Right cardiac atrium (tissue), 5 donors: ENCODE measurements at regions not wholly inside any gene's neighbourhood (a gene's known extent, or its start where the extent isn't known, plus 50 kb on each side); places are given as distances from the start of the nearest gene placed in this dataset.
"Not testable (repeated sequence)": the region's sequence is repeated elsewhere in the genome, so short reads cannot be mapped to it uniquely, and the experiment has no call there.

Experiments
- ATAC-seq, 2 donors: fragments of 200-7000 bp; cut with Tn5 transposase; one replicate each; pipeline versions ENCODE4 v1.8.0 to v1.9.1; 2020; ENCODE audit warnings: moderate library complexity in 2 of 2, mild to moderate bottlenecking in 1 of 2
- DNase-seq, 3 donors: peaks; one replicate each; pipeline ENCODE4 v3.0.0-alpha.2; 2020
- H3K27ac ChIP-seq: one replicate; pipeline ENCODE4 v1.5.1; 2013; ENCODE audit warnings: mild to moderate bottlenecking, low read length, control low read depth, moderate library complexity
- H3K27me3 ChIP-seq: one replicate; pipeline ENCODE4 v1.6.1; 2013; ENCODE audit not compliant: control insufficient read depth, insufficient read depth
- H3K4me1 ChIP-seq: one replicate; pipeline ENCODE4 v1.6.1; 2013; ENCODE audit warnings: low read length; ENCODE audit not compliant: control insufficient read depth, insufficient read depth
- H3K4me3 ChIP-seq: one replicate; pipeline ENCODE4 v1.5.1; 2013; ENCODE audit warnings: low read length, control low read depth
- H3K9me3 ChIP-seq: one replicate; pipeline ENCODE4 v1.6.1; 2013; ENCODE audit warnings: low read length; ENCODE audit not compliant: control insufficient read depth
- WGBS: extraction: QIAGEN DNeasy Blood & Tissue Kit; methylation state at CpG from one replicate; pipeline ENCODE4 v1.1.7; 2013; 5-methylcytosine and 5-hydroxymethylcytosine counted together
- intact Hi-C, 4 donors: fragments of 100-400 bp; cut with DNase I; formaldehyde crosslinking; loops; one replicate each; pipeline versions ENCODE4 v1.11.0 to v1.14.0; 2022 to 2023
- donor health status: healthy with polysubstance abuse.
- donor health status: DM: no; HTN: yes; CAD: no.
- donor health status: DM: no; HTN: no; CAD: no.
- donor health status: DM: no; HTN: yes; CAD: no; lungs with severe emphysema.
- donor health status: DM: yes; HTN: yes; CAD: no.

GRCh38 chr10:58066979-58067378, 200.7 kb downstream of the IPMK start:
- ATAC-seq (no peak), DNase-seq (no peak)
- H3K27ac ChIP-seq: no peak overlapping the region
- no peak overlapping the region for H3K4me3 ChIP-seq
- intact Hi-C loops: loop anchor here in 2 of 4 donors (5.0 to 10.0 kb wide), 5 partner anchors 352 to 730 kb away; no protein-coding TSS in a partner anchor
- no peaks in the 10 kb centered on the region for H3K9me3 ChIP-seq
- no peaks in the 10 kb centered on the region for H3K27me3 ChIP-seq
- no peaks in the 10 kb centered on the region for H3K4me1 ChIP-seq
- 62% methylated on average over 4 of the region's 4 CpGs for WGBS

DNA sequence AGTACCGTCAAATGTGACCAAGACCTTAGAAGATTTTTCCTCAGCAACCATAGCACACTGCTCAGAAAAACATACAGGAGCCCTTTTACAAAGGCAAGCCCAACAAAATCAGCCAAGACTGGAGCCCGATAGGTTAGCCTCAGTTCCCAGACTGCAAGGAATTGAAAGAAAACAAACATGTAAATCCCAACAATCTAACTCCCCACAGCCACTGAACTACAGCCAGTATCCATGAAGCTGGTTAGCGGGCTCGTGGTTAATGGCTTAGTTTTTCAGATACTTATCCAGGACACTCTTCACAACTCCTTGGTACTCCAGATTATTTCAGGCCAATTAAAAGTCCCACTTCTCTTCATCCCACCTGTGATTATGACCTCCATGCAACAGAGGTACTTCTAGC, 201.6 kb downstream of the IPMK start:
- no peaks in the 10 kb centered on the region for H3K9me3 ChIP-seq
- no peaks in the 10 kb centered on the region for H3K27me3 ChIP-seq
- H3K4me1 ChIP-seq: no peaks in the 10 kb centered on the region
- intact Hi-C loops: loop anchor here in 2 of 4 donors (5.0 to 10.0 kb wide), 5 partner anchors 351 to 729 kb away; no protein-coding TSS in a partner anchor
- DNase-seq (no peak), ATAC-seq (no peak)
- no peak overlapping the region for H3K4me3 ChIP-seq
- WGBS: 70% methylated on average over 4 of the region's 4 CpGs
- H3K27ac ChIP-seq: no peak overlapping the region

DNA sequence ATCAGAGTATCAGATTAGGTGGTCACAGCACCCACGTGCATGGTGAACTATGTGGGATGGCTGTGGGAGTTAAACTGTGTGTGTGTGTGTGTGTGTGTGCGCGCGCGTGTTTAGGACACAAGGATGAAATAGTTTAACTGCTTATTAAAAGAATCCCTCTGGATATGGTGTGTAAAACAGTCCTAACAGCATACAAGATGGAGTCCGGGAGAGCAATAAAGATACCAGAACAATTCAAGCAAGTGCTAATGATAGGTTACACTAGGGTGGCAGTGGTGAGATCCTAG, 202.2 kb downstream of the IPMK start:
- H3K4me3 ChIP-seq: no peak overlapping the region
- 57% methylated on average over 6 of the region's 6 CpGs for WGBS
- intact Hi-C loops: loop anchor here in 2 of 4 donors (5.0 to 10.0 kb wide), 5 partner anchors 351 to 728 kb away; no protein-coding TSS in a partner anchor

DNA sequence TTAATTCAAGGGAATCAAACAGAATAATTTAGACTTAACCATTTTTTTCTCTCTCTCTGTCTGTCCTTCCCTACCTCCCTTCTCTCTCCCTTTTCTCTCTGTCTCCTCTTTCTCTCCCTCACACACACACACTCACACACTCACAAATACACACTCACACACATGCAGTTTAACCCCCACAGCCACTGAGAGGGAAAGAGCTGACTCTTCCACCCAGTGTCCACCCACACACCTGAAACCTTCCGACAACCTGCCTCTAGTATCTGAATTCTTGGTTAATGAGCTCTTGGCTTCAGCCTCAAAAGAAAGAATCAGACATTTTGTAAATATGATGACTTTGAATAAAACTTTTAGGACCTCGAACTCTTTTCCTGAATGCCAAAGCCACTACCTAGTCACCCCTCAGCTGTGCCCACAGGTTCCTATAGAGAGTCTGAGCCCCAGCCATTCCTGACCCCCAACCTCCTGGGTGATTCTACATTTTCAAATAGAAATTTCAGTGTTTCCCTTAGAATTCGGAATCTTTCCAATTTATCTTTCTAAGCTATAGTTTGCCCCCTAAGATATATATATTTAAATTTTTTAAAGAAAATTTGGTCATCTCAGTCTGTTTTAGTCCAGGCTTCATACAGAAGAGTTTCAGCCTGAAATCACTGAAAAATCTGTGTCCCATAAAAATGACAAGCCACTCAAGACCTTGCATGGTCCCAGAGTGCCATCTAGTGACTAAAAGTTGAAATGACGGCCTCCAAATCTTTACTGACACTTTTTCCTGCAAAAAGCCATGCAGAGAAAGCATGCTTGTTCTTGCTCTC, 202.8 kb downstream of the IPMK start:
- intact Hi-C loops: loop anchor here in 3 of 4 donors (5.0 to 10.0 kb wide), 5 partner anchors 350 to 728 kb away; no protein-coding TSS in a partner anchor
- ATAC-seq (no peak), DNase-seq (no peak)
- Histone ChIP-seq H3K4me1 (no peaks in the 10 kb centered on the region), H3K4me3 (no peak overlapping the region), H3K9me3 (no peaks in the 10 kb centered on the region), H3K27me3 (no peaks in the 10 kb centered on the region), H3K27ac (no peak overlapping the region)
- 52% methylated on average over 4 of the region's 4 CpGs for WGBS

More for the DNA sequence above, 202.2 kb downstream of the IPMK start:
- Histone ChIP-seq H3K4me1 (no peaks in the 10 kb centered on the region), H3K27me3 (no peaks in the 10 kb centered on the region), H3K27ac (no peak overlapping the region), H3K9me3 (no peaks in the 10 kb centered on the region)
- DNase-seq: no peak
- no peak for ATAC-seq

DNA sequence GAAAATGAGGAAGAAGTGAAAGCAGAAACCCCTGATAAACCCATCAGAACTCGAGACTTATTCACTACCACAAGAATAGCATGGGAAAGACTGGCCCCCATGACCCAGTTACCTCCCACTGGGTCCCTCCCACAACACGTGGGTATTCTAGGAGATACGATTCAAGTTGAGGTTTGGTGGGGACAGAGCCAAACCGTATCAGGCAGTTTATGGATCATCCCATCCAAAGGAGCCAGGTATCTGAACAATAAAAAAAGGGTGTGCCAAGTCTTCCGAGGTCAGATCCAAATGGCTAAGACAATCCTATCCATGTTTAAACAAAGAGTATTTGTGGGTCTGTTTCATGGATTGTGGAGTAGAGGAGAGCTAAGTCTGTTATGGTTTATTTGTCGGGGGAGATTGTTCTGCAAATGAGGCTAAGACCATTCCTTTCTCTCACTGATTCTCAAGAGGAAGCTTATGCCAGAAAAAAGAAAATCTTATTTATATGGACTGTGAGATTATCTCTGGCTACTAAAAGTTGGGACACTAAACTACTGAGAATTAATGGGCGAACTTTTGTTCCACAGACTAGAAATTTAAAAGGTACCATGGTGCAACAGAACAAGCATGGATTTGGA, 203.7 kb downstream of the IPMK start:
- 30% methylated on average over 7 of the region's 7 CpGs for WGBS
- intact Hi-C loops: loop anchor here in 3 of 4 donors (5.0 to 10.0 kb wide), 4 partner anchors 349 to 727 kb away; no protein-coding TSS in a partner anchor
- Histone ChIP-seq H3K27ac (no peak overlapping the region), H3K4me1 (no peaks in the 10 kb centered on the region), H3K9me3 (no peaks in the 10 kb centered on the region), H3K4me3 (no peak overlapping the region), H3K27me3 (no peaks in the 10 kb centered on the region)
- DNase-seq: no peak
- no peak for ATAC-seq

- H3K4me1 ChIP-seq, H3K9me3 ChIP-seq, ATAC-seq, H3K27ac ChIP-seq, DNase-seq, H3K4me3 ChIP-seq, H3K27me3 ChIP-seq, intact Hi-C loops: not testable (repeated sequence)
- WGBS: 93% methylated on average over 1 of the region's 1 CpG
Observed at GRCh38 chr10:58058683-58059082, 209.0 kb downstream of the IPMK start.

- ATAC-seq (no peak), DNase-seq (no peak)
- intact Hi-C loops: no loop called here
- Histone ChIP-seq H3K4me1 (no peaks in the 10 kb centered on the region), H3K4me3 (no peak overlapping the region), H3K27ac (no peak overlapping the region), H3K9me3 (no peaks in the 10 kb centered on the region), H3K27me3 (no peaks in the 10 kb centered on the region)
- 82% methylated on average over 2 of the region's 2 CpGs for WGBS
Observed at GRCh38 chr10:58054881-58055280, 212.8 kb downstream of the IPMK start.

GRCh38 chr10:58052772-58053171, 214.9 kb downstream of the IPMK start:
- intact Hi-C loops: no loop called here
- no peaks in the 10 kb centered on the region for H3K4me1 ChIP-seq
- H3K27ac ChIP-seq: no peak overlapping the region
- no peak overlapping the region for H3K4me3 ChIP-seq
- H3K9me3 ChIP-seq: no peaks in the 10 kb centered on the region
- ATAC-seq: no peak
- DNase-seq: no peak
- WGBS: 77% methylated on average over 1 of the region's 1 CpG
- H3K27me3 ChIP-seq: no peaks in the 10 kb centered on the region

GRCh38 chr10:58050575-58050974, 217.1 kb downstream of the IPMK start:
- no peak overlapping the region for H3K27ac ChIP-seq
- ATAC-seq: no peak
- no peak for DNase-seq
- no peaks in the 10 kb centered on the region for H3K4me1 ChIP-seq
- intact Hi-C loops: no loop called here
- H3K4me3 ChIP-seq: no peak overlapping the region
- H3K27me3 ChIP-seq: no peaks in the 10 kb centered on the region
- no peaks in the 10 kb centered on the region for H3K9me3 ChIP-seq

DNA sequence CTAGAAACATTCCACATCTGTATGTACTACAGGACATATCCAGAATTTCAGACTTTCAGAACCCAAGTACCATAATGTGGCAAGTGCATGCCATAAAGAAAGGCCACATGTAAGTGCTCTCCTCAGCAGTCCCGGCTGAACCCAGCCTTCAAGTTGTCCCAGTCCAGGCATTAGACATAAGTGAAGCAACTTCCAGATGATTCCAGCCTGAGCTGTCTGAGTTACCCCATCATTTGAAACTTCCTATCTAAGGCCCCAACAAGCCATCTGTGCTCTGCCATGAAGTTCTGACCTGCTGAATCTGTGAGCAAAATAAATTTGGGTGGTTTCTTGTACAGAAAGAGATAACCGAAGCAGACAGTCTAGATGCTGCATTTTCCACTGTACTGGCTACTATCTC, 218.8 kb downstream of the IPMK start:
- DNase-seq (no peak), ATAC-seq (no peak)
- no peaks in the 10 kb centered on the region for H3K4me1 ChIP-seq
- no peaks in the 10 kb centered on the region for H3K9me3 ChIP-seq
- no peak overlapping the region for H3K4me3 ChIP-seq
- 85% methylated on average over 2 of the region's 2 CpGs for WGBS
- no peaks in the 10 kb centered on the region for H3K27me3 ChIP-seq
- intact Hi-C loops: no loop called here
- no peak overlapping the region for H3K27ac ChIP-seq

DNA sequence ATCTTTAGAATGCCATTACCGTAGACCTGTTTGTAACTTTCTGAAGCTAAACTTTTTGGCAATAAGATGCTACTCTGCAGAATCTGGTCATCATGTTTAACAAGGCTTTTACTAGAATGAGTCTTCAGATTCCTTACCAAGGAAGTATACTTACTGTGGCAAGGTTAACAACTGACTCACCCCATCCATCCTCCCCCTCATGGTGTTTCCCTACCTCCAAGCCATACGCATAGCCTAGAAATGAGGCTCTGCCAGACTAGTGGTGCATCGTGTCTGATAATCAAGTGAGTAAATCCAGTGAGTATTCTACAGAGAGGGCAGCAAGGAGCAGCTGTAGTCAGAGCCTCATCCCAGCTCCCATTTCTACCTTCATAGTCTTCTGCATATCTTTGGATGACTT, 223.6 kb downstream of the IPMK start:
- intact Hi-C loops: no loop called here
- WGBS: 68% methylated on average over 3 of the region's 3 CpGs
- no peak for ATAC-seq

More for the DNA sequence above, 223.6 kb downstream of the IPMK start:
- Histone ChIP-seq H3K4me1 (no peaks in the 10 kb centered on the region), H3K27ac (no peak overlapping the region), H3K4me3 (no peak overlapping the region), H3K27me3 (no peaks in the 10 kb centered on the region), H3K9me3 (no peaks in the 10 kb centered on the region)
- DNase-seq: no peak
